ENCODE measurements at regions not wholly inside any gene's neighbourhood (a gene's known extent, or its start where the extent isn't known, plus 50 kb on each side); places are given as distances from the start of the nearest gene placed in this dataset.

- DNase-seq: no peak
- Mint-ChIP-seq H3K27ac (no peak overlapping the region), H3K9me3 (peaks cover under 1 to 4% of the 10 kb centered on the region in 2 donors), H3K4me3 (no peak overlapping the region), H3K4me1 (no peaks in the 10 kb centered on the region), H3K27me3 (no peaks in the 10 kb centered on the region), H3K36me3 (no peaks in the 10 kb centered on the region)
- ATAC-seq (replicated peaks): no peak
These were observed 277.0 kb downstream of the CDH2 start for GRCh38 chr18:27899893-27900292.

- H3K27me3 Mint-ChIP-seq: no peaks in the 10 kb centered on the region
- H3K9me3 Mint-ChIP-seq: peaks cover 4 to 5% of the 10 kb centered on the region in 2 donors
These were observed 282.2 kb downstream of the CDH2 start for GRCh38 chr18:27894746-27895145.

GRCh38 chr18:27887711-27888495, 289.0 kb downstream of the CDH2 start:
- Mint-ChIP-seq H3K36me3 (no peaks in the 10 kb centered on the region), H3K27ac (no peak overlapping the region), H3K9me3 (peaks cover 4 to 6% of the 10 kb centered on the region in 2 donors), H3K4me1 (no peaks in the 10 kb centered on the region), H3K4me3 (no peak overlapping the region), H3K27me3 (no peaks in the 10 kb centered on the region)
- DNase-seq (no peak), ATAC-seq (replicated peaks) (no peak)

More at GRCh38 chr18:27894746-27895145, 282.2 kb downstream of the CDH2 start:
- no peak for ATAC-seq (replicated peaks)
- Mint-ChIP-seq H3K4me1 (no peaks in the 10 kb centered on the region), H3K36me3 (no peaks in the 10 kb centered on the region), H3K27ac (no peak overlapping the region), H3K4me3 (no peak overlapping the region)
- no peak for DNase-seq

- no peak overlapping the region for H3K27ac Mint-ChIP-seq
- DNase-seq (no peak), ATAC-seq (replicated peaks) (no peak)
- no peaks in the 10 kb centered on the region for H3K4me1 Mint-ChIP-seq
- peaks cover 0 to 5% of the 10 kb centered on the region in 2 donors for H3K9me3 Mint-ChIP-seq
- H3K36me3 Mint-ChIP-seq: no peaks in the 10 kb centered on the region
- H3K27me3 Mint-ChIP-seq: no peaks in the 10 kb centered on the region
- no peak overlapping the region for H3K4me3 Mint-ChIP-seq
These were observed 289.6 kb downstream of the CDH2 start for GRCh38 chr18:27887287-27887686.

GRCh38 chr18:27879540-27879939, 297.4 kb downstream of the CDH2 start:
- H3K27ac Mint-ChIP-seq: no peak overlapping the region

GRCh38 chr18:27871726-27872125, 305.2 kb downstream of the CDH2 start:
- H3K9me3 Mint-ChIP-seq: peaks cover 2 to 10% of the 10 kb centered on the region in 2 donors
- no peaks in the 10 kb centered on the region for H3K36me3 Mint-ChIP-seq
- no peaks in the 10 kb centered on the region for H3K4me1 Mint-ChIP-seq
- DNase-seq: no peak
- ATAC-seq (replicated peaks): no peak
- no peak overlapping the region for H3K27ac Mint-ChIP-seq
- no peak overlapping the region for H3K4me3 Mint-ChIP-seq
- no peaks in the 10 kb centered on the region for H3K27me3 Mint-ChIP-seq

More at GRCh38 chr18:27879540-27879939, 297.4 kb downstream of the CDH2 start:
- Mint-ChIP-seq H3K36me3 (no peaks in the 10 kb centered on the region), H3K27me3 (no peaks in the 10 kb centered on the region), H3K4me1 (no peaks in the 10 kb centered on the region), H3K4me3 (no peak overlapping the region), H3K9me3 (no peaks in the 10 kb centered on the region)
- DNase-seq (no peak), ATAC-seq (replicated peaks) (no peak)

- Mint-ChIP-seq H3K27ac (no peak overlapping the region), H3K36me3 (no peaks in the 10 kb centered on the region), H3K4me3 (no peak overlapping the region), H3K27me3 (no peaks in the 10 kb centered on the region), H3K9me3 (peaks cover 2 to 10% of the 10 kb centered on the region in 2 donors), H3K4me1 (no peaks in the 10 kb centered on the region)
- DNase-seq (no peak), ATAC-seq (replicated peaks) (no peak)
These were observed 307.2 kb downstream of the CDH2 start for GRCh38 chr18:27869735-27870134.

- no peaks in the 10 kb centered on the region for H3K36me3 Mint-ChIP-seq
- ATAC-seq (replicated peaks) (no peak), DNase-seq (no peak)
- H3K27me3 Mint-ChIP-seq: no peaks in the 10 kb centered on the region
- H3K9me3 Mint-ChIP-seq: peaks cover 2 to 3% of the 10 kb centered on the region in 2 donors
- H3K27ac Mint-ChIP-seq: no peak overlapping the region
- no peak overlapping the region for H3K4me3 Mint-ChIP-seq
- no peaks in the 10 kb centered on the region for H3K4me1 Mint-ChIP-seq
These were observed 311.5 kb downstream of the CDH2 start for GRCh38 chr18:27865431-27865830.

GRCh38 chr18:27863780-27864430, 313.0 kb downstream of the CDH2 start:
- Mint-ChIP-seq H3K9me3 (peaks cover 2 to 3% of the 10 kb centered on the region in 2 donors), H3K4me1 (no peaks in the 10 kb centered on the region), H3K27ac (no peak overlapping the region), H3K27me3 (no peaks in the 10 kb centered on the region), H3K4me3 (no peak overlapping the region), H3K36me3 (no peaks in the 10 kb centered on the region)
- no peak for DNase-seq
- no peak for ATAC-seq (replicated peaks)

GRCh38 chr18:27862041-27862682, 314.8 kb downstream of the CDH2 start:
- Mint-ChIP-seq H3K4me1 (no peaks in the 10 kb centered on the region), H3K4me3 (no peak overlapping the region), H3K27ac (no peak overlapping the region), H3K9me3 (peaks cover 0 to 2% of the 10 kb centered on the region in 2 donors), H3K27me3 (no peaks in the 10 kb centered on the region), H3K36me3 (no peaks in the 10 kb centered on the region)
- ATAC-seq (replicated peaks) (no peak), DNase-seq (no peak)

- Mint-ChIP-seq H3K27ac (no peak overlapping the region), H3K9me3 (no peaks in the 10 kb centered on the region), H3K4me1 (no peaks in the 10 kb centered on the region), H3K4me3 (no peak overlapping the region), H3K27me3 (no peaks in the 10 kb centered on the region), H3K36me3 (no peaks in the 10 kb centered on the region)
- DNase-seq: no peak
- no peak for ATAC-seq (replicated peaks)
These were observed 315.4 kb downstream of the CDH2 start for GRCh38 chr18:27861539-27861938.

GRCh38 chr18:27860701-27861107, 316.2 kb downstream of the CDH2 start:
- DNase-seq: no peak
- Mint-ChIP-seq H3K4me3 (no peak overlapping the region), H3K36me3 (no peaks in the 10 kb centered on the region), H3K4me1 (no peaks in the 10 kb centered on the region), H3K9me3 (no peaks in the 10 kb centered on the region), H3K27me3 (no peaks in the 10 kb centered on the region), H3K27ac (no peak overlapping the region)
- ATAC-seq (replicated peaks): no peak

GRCh38 chr18:27860011-27860410, 316.9 kb downstream of the CDH2 start:
- no peak overlapping the region for H3K27ac Mint-ChIP-seq
- no peak overlapping the region for H3K4me3 Mint-ChIP-seq
- H3K36me3 Mint-ChIP-seq: no peaks in the 10 kb centered on the region
- ATAC-seq (replicated peaks): no peak
- no peaks in the 10 kb centered on the region for H3K27me3 Mint-ChIP-seq
- no peaks in the 10 kb centered on the region for H3K9me3 Mint-ChIP-seq
- no peak for DNase-seq
- no peaks in the 10 kb centered on the region for H3K4me1 Mint-ChIP-seq

GRCh38 chr18:27856820-27857219, 320.1 kb downstream of the CDH2 start:
- DNase-seq: no peak
- ATAC-seq (replicated peaks): no peak
- Mint-ChIP-seq H3K36me3 (no peaks in the 10 kb centered on the region), H3K27ac (no peak overlapping the region), H3K4me3 (no peak overlapping the region), H3K9me3 (peaks cover 4 to 9% of the 10 kb centered on the region in 2 donors), H3K27me3 (no peaks in the 10 kb centered on the region), H3K4me1 (no peaks in the 10 kb centered on the region)

GRCh38 chr18:27855486-27855885, 321.4 kb downstream of the CDH2 start:
- H3K4me1 Mint-ChIP-seq: no peaks in the 10 kb centered on the region
- ATAC-seq (replicated peaks) (no peak), DNase-seq (no peak)
- no peaks in the 10 kb centered on the region for H3K27me3 Mint-ChIP-seq
- H3K36me3 Mint-ChIP-seq: no peaks in the 10 kb centered on the region
- H3K27ac Mint-ChIP-seq: no peak overlapping the region
- peaks cover 4 to 10% of the 10 kb centered on the region in 2 donors for H3K9me3 Mint-ChIP-seq
- H3K4me3 Mint-ChIP-seq: no peak overlapping the region
